ENCODE measurements at regions not wholly inside any gene's neighbourhood (a gene's known extent, or its start where the extent isn't known, plus 50 kb on each side); places are given as distances from the start of the nearest gene placed in this dataset.

- POLR2A ChIA-PET = no interaction called here
- no TSS peak for BruUV-seq (replicated peaks)
Observed at GRCh38 chr4:37124800-37125199, 119.7 kb upstream of the NWD2 start.

GRCh38 chr4:37126051-37126450 is 118.5 kb upstream of the NWD2 start:
- ChIA-PET CTCF (no interaction called here), POLR2A (no interaction called here)
- no peak for TF ChIP-seq CTCF (IDR thresholded peaks at IDR 0.05; ENCODE audit: extremely low read depth in 1 of 2, insufficient read depth in 1 of 2, low read depth in 1 of 2, low read length in 2 of 2)
- no peak for TF ChIP-seq MYC (IDR thresholded peaks at IDR 0.05; ENCODE audit: low read depth, low read length)
- TF ChIP-seq EZH2 (IDR thresholded peaks at IDR 0.05; ENCODE audit: borderline replicate concordance, low read depth, low read length, severe bottlenecking) = no peak
- no peak for TF ChIP-seq POLR2A (IDR thresholded peaks at IDR 0.05; ENCODE audit: low read depth, low read length)
- no peak for TF ChIP-seq GATA2 (IDR thresholded peaks at IDR 0.05; ENCODE audit: insufficient read depth, insufficient read length, low read depth, low read length)
- no peak for TF ChIP-seq FOS (IDR thresholded peaks at IDR 0.05; ENCODE audit: borderline replicate concordance, insufficient read depth, low read length)
- no peak for TF ChIP-seq POLR2AphosphoS5 (IDR thresholded peaks at IDR 0.05; ENCODE audit: insufficient read depth, low read depth, low read length)
- TF ChIP-seq JUN (IDR thresholded peaks at IDR 0.05; ENCODE audit: borderline replicate concordance, insufficient read depth, insufficient read length, low read depth) = no peak
- TF ChIP-seq MAX (IDR thresholded peaks at IDR 0.05; ENCODE audit: insufficient read depth, insufficient read length) = no peak
- Histone ChIP-seq H3K79me2 (ENCODE audit: control insufficient read depth, insufficient read depth, low read length) (no peaks in the 10 kb centered on the region), H4K20me1 (replicated peaks; ENCODE audit: control insufficient read depth, extremely low read depth, insufficient read depth, low read length) (no peaks in the 10 kb centered on the region), H3K4me2 (ENCODE audit: insufficient read depth, low read length) (no peak overlapping the region), H3K27me3 (ENCODE audit: control insufficient read depth in 2 of 2, insufficient read depth in 2 of 2, low read length in 2 of 2) (no peaks in the 10 kb centered on the region), H2AFZ (ENCODE audit: low read depth, low read length) (no peak overlapping the region), H3K9ac (replicated peaks; ENCODE audit: extremely low read depth, insufficient read depth, low read length) (no peak overlapping the region), H3K4me3 (replicated peaks in 1 of 3; ENCODE audit: insufficient read depth in 1 of 3, low read depth in 1 of 3, low read length in 3 of 3) (no peak overlapping the region), H3K4me1 (ENCODE audit: control insufficient read depth, extremely low read depth, insufficient read depth, low read length) (no peaks in the 10 kb centered on the region), H3K9me3 (replicated peaks; ENCODE audit: control insufficient read depth, insufficient read depth, low read length) (no peaks in the 10 kb centered on the region), H3K9me1 (replicated peaks; ENCODE audit: control insufficient read depth, extremely low read depth, insufficient read depth, low read length) (no peaks in the 10 kb centered on the region), H3K36me3 (ENCODE audit: control insufficient read depth in 2 of 2, extremely low read depth in 1 of 2, insufficient read depth in 2 of 2, low read length in 2 of 2) (no peaks in the 10 kb centered on the region), H3K27ac (ENCODE audit: insufficient read depth, low read depth, low read length) (no peak overlapping the region)
- no TSS peak for BruUV-seq (replicated peaks)
- dilution Hi-C loops (cut with MboI; ENCODE audit: extremely low pct_ligation_motif_present, low sequenced_read_pairs) (no loop called here), intact Hi-C loops (cut with micrococcal nuclease) (no loop called here)
- FAIRE-seq (no peak), DNase-seq (ENCODE audit: low read depth, low spot score) (no peak)

More at GRCh38 chr4:37124800-37125199, 119.7 kb upstream of the NWD2 start:
- H2AFZ ChIP-seq (ENCODE audit: low read depth, low read length) = no peak overlapping the region
- no peak for DNase-seq (ENCODE audit: low read depth, low spot score)
- H3K27me3 ChIP-seq (ENCODE audit: control insufficient read depth in 2 of 2, insufficient read depth in 2 of 2, low read length in 2 of 2) = no peaks in the 10 kb centered on the region
- no peaks in the 10 kb centered on the region for H3K79me2 ChIP-seq (ENCODE audit: control insufficient read depth, insufficient read depth, low read length)
- H3K4me2 ChIP-seq (ENCODE audit: insufficient read depth, low read length) = no peak overlapping the region
- TF ChIP-seq FOS (IDR thresholded peaks at IDR 0.05; ENCODE audit: borderline replicate concordance, insufficient read depth, low read length) = no peak
- no peak for TF ChIP-seq POLR2A (IDR thresholded peaks at IDR 0.05; ENCODE audit: low read depth, low read length)
- FAIRE-seq = no peak
- no peak overlapping the region for H3K27ac ChIP-seq (ENCODE audit: insufficient read depth, low read depth, low read length)
- no peaks in the 10 kb centered on the region for H3K36me3 ChIP-seq (ENCODE audit: control insufficient read depth in 2 of 2, extremely low read depth in 1 of 2, insufficient read depth in 2 of 2, low read length in 2 of 2)
- intact Hi-C loops (cut with micrococcal nuclease) = no loop called here
- H3K9ac ChIP-seq (replicated peaks; ENCODE audit: extremely low read depth, insufficient read depth, low read length) = no peak overlapping the region
- H3K4me1 ChIP-seq (ENCODE audit: control insufficient read depth, extremely low read depth, insufficient read depth, low read length) = no peaks in the 10 kb centered on the region
- CTCF ChIA-PET = no interaction called here
- H3K9me1 ChIP-seq (replicated peaks; ENCODE audit: control insufficient read depth, extremely low read depth, insufficient read depth, low read length) = no peaks in the 10 kb centered on the region
- no peaks in the 10 kb centered on the region for H3K9me3 ChIP-seq (replicated peaks; ENCODE audit: control insufficient read depth, insufficient read depth, low read length)
- no peak overlapping the region for H3K4me3 ChIP-seq (replicated peaks in 1 of 3; ENCODE audit: insufficient read depth in 1 of 3, low read depth in 1 of 3, low read length in 3 of 3)
- H4K20me1 ChIP-seq (replicated peaks; ENCODE audit: control insufficient read depth, extremely low read depth, insufficient read depth, low read length) = no peaks in the 10 kb centered on the region
- dilution Hi-C loops (cut with MboI; ENCODE audit: extremely low pct_ligation_motif_present, low sequenced_read_pairs) = no loop called here
